SK-N-SH treated with all-trans-retinoic acid at 6 μM for 48 hours (cell line): ENCODE measurements at regions not wholly inside any gene's neighbourhood (a gene's known extent, or its start where the extent isn't known, plus 50 kb on each side); places are given as distances from the start of the nearest gene placed in this dataset.

Source experiments
- ARNTL ChIP-seq: fragments of 450-650 bp; formaldehyde crosslinking; IDR thresholded peaks from 2 replicates; pipeline ENCODE4 v1.5.0; 2020; ENCODE audit warnings: low read depth, mild to moderate bottlenecking, moderate library complexity, borderline replicate concordance
- ZC3H10 ChIP-seq: fragments of 250-450 bp; sonication (Bioruptor Pico); IDR thresholded peaks from 2 replicates; pipeline ENCODE4 v1.5.1; 2021; ENCODE audit warnings: mild to moderate bottlenecking, moderate library complexity
- ZFP30 ChIP-seq: fragments of 450-650 bp; formaldehyde crosslinking; IDR thresholded peaks from 2 replicates; pipeline ENCODE4 v1.5.0; 2022; ENCODE audit warnings: mild to moderate bottlenecking, moderate library complexity
- ZNF565 ChIP-seq: fragments of 450-650 bp; formaldehyde crosslinking; conservative IDR thresholded peaks from 2 replicates; pipeline ENCODE4 v1.5.0; 2020; ENCODE audit warnings: low read depth, mild to moderate bottlenecking, moderate library complexity

- TF ChIP-seq ZFP30 (CRISPR knock-in tag) (no peak), ZC3H10 (CRISPR knock-in tag) (no peak), ZNF565 (CRISPR knock-in tag) (no peak), ARNTL (CRISPR knock-in tag) (no peak)
Measured at GRCh38 chr2:210816769-210817168, 260.4 kb downstream of the CPS1 start.
